ENCODE measurements at regions not wholly inside any gene's neighbourhood (a gene's known extent, or its start where the extent isn't known, plus 50 kb on each side); places are given as distances from the start of the nearest gene placed in this dataset.

GRCh38 chr16:5478036-5478435, 380.4 kb upstream of the EEF2KMT start:
- TF ChIP-seq, protein P1, sequence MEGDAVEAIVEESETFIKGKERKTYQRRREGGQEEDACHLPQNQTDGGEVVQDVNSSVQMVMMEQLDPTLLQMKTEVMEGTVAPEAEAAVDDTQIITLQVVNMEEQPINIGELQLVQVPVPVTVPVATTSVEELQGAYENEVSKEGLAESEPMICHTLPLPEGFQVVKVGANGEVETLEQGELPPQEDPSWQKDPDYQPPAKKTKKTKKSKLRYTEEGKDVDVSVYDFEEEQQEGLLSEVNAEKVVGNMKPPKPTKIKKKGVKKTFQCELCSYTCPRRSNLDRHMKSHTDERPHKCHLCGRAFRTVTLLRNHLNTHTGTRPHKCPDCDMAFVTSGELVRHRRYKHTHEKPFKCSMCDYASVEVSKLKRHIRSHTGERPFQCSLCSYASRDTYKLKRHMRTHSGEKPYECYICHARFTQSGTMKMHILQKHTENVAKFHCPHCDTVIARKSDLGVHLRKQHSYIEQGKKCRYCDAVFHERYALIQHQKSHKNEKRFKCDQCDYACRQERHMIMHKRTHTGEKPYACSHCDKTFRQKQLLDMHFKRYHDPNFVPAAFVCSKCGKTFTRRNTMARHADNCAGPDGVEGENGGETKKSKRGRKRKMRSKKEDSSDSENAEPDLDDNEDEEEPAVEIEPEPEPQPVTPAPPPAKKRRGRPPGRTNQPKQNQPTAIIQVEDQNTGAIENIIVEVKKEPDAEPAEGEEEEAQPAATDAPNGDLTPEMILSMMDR (IDR thresholded peaks at IDR 0.05 in 4 of 5, conservative IDR thresholded peaks at IDR 0.05 in 1 of 5): no peak
- no peak for TF ChIP-seq POLR2A (IDR thresholded peaks at IDR 0.05)
